Fibroblast of pulmonary artery (primary cell): ENCODE measurements at regions not wholly inside any gene's neighbourhood (a gene's known extent, or its start where the extent isn't known, plus 50 kb on each side); places are given as distances from the start of the nearest gene placed in this dataset.

Experiments used
- DNase-seq: peaks from one replicate; pipeline ENCODE4 v3.0.0-alpha.2; 2010; ENCODE audit warnings: low read depth
- H3K4me3 ChIP-seq: replicated peaks from 2 replicates; pipeline ENCODE4 v1.5.1; 2011; ENCODE audit warnings: low read depth, mild to moderate bottlenecking, control low read depth, low read length, moderate library complexity
- CTCF ChIP-seq: IDR thresholded peaks from 2 replicates; pipeline ENCODE4 v1.5.1; 2011; ENCODE audit warnings: mild to moderate bottlenecking, control low read depth, low read length, inconsistent platforms; ENCODE audit errors: missing control alignments

GRCh38 chr17:34874478-34874877 lies 86.8 kb downstream of the CCT6B start:
- no peak overlapping the region for H3K4me3 ChIP-seq
- TF ChIP-seq CTCF, result no peak
- no peak for DNase-seq

GRCh38 chr17:34872640-34873039 lies 88.6 kb downstream of the CCT6B start:
- no peak for DNase-seq
- H3K4me3 ChIP-seq, result no peak overlapping the region
- TF ChIP-seq CTCF, result no peak

- no peak for DNase-seq
- no peak overlapping the region for H3K4me3 ChIP-seq
- no peak for TF ChIP-seq CTCF
Measured at GRCh38 chr17:34869641-34870040, 91.6 kb downstream of the CCT6B start.

- no peak overlapping the region for H3K4me3 ChIP-seq
- TF ChIP-seq CTCF, result no peak
- DNase-seq, result no peak
Measured at GRCh38 chr17:34865716-34866115, 95.5 kb downstream of the CCT6B start.

GRCh38 chr17:34862384-34862783 lies 98.9 kb downstream of the CCT6B start:
- DNase-seq, result no peak
- H3K4me3 ChIP-seq, result no peak overlapping the region
- TF ChIP-seq CTCF, result no peak

- no peak for TF ChIP-seq CTCF
- no peak for DNase-seq
- H3K4me3 ChIP-seq, result no peak overlapping the region
Measured at GRCh38 chr17:34861864-34862263, 99.4 kb downstream of the CCT6B start.

- no peak for TF ChIP-seq CTCF
- H3K4me3 ChIP-seq, result no peak overlapping the region
- DNase-seq, result no peak
Measured at GRCh38 chr17:34859652-34860051, 101.6 kb downstream of the CCT6B start.
